ENCODE measurements at regions not wholly inside any gene's neighbourhood (a gene's known extent, or its start where the extent isn't known, plus 50 kb on each side); places are given as distances from the start of the nearest gene placed in this dataset.

DNA sequence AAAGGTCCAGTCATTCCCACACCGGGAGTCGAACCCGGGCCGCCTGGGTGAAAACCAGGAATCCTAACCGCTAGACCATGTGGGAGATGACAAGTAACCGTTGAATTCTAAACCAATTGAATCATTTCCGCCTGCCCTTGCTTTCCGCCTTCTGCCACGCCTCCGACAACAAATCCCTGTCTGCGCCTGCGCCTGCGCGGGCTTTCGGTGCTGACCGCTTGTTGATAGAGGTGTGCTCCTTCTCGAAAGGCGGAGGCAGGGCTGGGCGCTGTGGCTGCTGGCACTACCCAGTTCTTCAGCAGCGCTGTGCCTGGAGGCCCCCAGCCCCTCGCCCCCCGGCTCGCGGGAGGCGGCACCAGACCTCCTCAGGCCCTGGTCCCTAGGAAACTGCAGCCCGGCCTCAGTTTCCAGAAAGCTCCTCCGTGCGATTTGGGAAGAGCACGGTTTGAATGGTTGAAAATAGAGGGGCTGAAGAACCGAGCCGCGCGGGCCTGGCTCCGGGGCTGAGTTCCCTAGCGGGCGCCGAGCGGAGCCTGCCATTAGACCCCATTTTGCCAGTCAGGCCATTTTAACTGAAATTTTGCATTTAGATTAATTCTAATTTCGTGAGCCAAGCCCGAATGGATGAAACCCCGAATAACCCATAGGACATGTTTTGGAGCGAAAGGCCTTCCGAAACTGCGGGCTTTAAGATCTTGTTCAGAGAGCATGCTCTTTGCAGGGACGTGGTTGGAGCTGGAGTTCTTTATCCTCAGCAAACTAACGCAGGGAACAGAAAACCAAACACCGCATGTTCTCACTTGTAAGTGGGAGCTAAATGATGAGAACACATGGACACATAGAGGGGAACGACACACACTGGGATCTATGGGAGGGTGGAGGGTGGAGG lies 219.3 kb upstream of the ATP10A start:
- intact Hi-C loops (cut with DNase I): no loop called here
- TF ChIP-seq POLR2A (IDR thresholded peaks at IDR 0.05) (peak; percentile 69), EP300 (IDR thresholded peaks at IDR 0.05) (no peak)
- TF ChIP-seq, protein P1, sequence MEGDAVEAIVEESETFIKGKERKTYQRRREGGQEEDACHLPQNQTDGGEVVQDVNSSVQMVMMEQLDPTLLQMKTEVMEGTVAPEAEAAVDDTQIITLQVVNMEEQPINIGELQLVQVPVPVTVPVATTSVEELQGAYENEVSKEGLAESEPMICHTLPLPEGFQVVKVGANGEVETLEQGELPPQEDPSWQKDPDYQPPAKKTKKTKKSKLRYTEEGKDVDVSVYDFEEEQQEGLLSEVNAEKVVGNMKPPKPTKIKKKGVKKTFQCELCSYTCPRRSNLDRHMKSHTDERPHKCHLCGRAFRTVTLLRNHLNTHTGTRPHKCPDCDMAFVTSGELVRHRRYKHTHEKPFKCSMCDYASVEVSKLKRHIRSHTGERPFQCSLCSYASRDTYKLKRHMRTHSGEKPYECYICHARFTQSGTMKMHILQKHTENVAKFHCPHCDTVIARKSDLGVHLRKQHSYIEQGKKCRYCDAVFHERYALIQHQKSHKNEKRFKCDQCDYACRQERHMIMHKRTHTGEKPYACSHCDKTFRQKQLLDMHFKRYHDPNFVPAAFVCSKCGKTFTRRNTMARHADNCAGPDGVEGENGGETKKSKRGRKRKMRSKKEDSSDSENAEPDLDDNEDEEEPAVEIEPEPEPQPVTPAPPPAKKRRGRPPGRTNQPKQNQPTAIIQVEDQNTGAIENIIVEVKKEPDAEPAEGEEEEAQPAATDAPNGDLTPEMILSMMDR (IDR thresholded peaks at IDR 0.05): peak in 2 of 3 donors; percentile 4 to 33
- Histone ChIP-seq H3K9me3 (no peaks in the 10 kb centered on the region), H3K4me1 (ENCODE audit: insufficient read depth) (peaks cover 2% of the 10 kb centered on the region), H3K27me3 (no peaks in the 10 kb centered on the region), H3K27ac (peak overlapping the region; percentile 92 to 94), H3K4me3 (peak overlapping the region; percentile 56), H3K36me3 (no peaks in the 10 kb centered on the region)
- peak; percentile 94 to 96 (median 96) for DNase-seq
- WGBS, 3 donors: 0 to 1% (median 0%) methylated on average over 46 to 48 of the region's 48 CpGs

DNA sequence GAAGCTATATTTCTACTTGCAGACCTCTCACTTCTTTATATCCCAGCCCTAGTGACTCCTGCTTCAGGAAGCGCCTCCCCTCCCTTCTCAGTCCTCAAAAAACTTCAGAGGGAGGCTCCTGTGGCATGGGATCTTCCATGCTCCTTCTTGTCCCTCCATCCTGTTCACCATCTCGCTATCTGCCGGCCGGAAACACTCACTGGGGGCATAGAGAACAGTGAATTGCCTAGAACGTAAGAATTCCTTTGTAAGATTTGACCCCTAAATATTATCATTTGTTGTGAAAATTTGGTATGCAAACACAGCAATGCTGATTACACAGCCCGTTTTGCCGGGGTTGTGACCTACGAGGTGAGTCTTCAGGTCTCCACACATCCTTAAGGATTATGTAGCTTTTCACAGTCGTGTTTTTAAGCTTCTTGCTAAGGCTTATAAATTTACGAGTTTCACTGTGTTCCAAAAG lies 218.7 kb upstream of the ATP10A start:
- intact Hi-C loops (cut with DNase I): no loop called here
- Histone ChIP-seq H3K27ac (peak overlapping the region in 1 of 2 donors; percentile 11), H3K4me3 (no peak overlapping the region), H3K27me3 (no peaks in the 10 kb centered on the region), H3K36me3 (no peaks in the 10 kb centered on the region), H3K9me3 (no peaks in the 10 kb centered on the region), H3K4me1 (ENCODE audit: insufficient read depth) (peaks cover 2% of the 10 kb centered on the region)
- peak in 1 of 5 donors; percentile 26 for DNase-seq
- TF ChIP-seq POLR2A (IDR thresholded peaks at IDR 0.05): no peak
- TF ChIP-seq EP300 (IDR thresholded peaks at IDR 0.05): no peak
- TF ChIP-seq, protein P1 (IDR thresholded peaks at IDR 0.05): no peak
- whole genome bisulfite sequencing, 3 donors: 12 to 20% (median 12%) methylated on average over 10 of the region's 10 CpGs

DNA sequence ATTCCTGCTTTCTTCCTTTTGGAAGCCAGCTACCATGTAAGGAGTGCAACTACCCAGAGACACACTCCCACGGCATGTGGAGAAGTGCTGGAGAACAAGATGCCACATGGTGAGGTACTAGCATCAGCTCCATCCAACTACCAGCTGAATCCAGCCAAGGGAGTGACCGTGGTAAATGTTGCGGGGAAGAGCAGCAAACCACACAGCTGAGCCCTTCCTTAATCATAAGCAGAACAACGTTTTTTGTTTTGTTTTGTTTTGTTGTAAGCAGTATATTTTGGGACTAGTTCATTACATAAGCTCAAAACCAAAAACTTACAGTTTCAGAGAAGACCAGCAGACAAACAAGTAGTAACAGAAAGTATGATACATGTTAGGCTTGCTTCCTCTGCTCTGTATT lies 212.6 kb upstream of the ATP10A start:
- Histone ChIP-seq H3K4me3 (no peak overlapping the region), H3K4me1 (ENCODE audit: insufficient read depth) (no peaks in the 10 kb centered on the region), H3K36me3 (no peaks in the 10 kb centered on the region), H3K27me3 (no peaks in the 10 kb centered on the region), H3K9me3 (no peaks in the 10 kb centered on the region), H3K27ac (no peak overlapping the region)
- WGBS, 3 donors: 67 to 69% (median 68%) methylated on average over 4 of the region's 4 CpGs
- intact Hi-C loops (cut with DNase I): no loop called here
- no peak for DNase-seq
- TF ChIP-seq EP300 (IDR thresholded peaks at IDR 0.05) (no peak), POLR2A (IDR thresholded peaks at IDR 0.05) (no peak)
- TF ChIP-seq, protein P1 (IDR thresholded peaks at IDR 0.05): no peak

DNA sequence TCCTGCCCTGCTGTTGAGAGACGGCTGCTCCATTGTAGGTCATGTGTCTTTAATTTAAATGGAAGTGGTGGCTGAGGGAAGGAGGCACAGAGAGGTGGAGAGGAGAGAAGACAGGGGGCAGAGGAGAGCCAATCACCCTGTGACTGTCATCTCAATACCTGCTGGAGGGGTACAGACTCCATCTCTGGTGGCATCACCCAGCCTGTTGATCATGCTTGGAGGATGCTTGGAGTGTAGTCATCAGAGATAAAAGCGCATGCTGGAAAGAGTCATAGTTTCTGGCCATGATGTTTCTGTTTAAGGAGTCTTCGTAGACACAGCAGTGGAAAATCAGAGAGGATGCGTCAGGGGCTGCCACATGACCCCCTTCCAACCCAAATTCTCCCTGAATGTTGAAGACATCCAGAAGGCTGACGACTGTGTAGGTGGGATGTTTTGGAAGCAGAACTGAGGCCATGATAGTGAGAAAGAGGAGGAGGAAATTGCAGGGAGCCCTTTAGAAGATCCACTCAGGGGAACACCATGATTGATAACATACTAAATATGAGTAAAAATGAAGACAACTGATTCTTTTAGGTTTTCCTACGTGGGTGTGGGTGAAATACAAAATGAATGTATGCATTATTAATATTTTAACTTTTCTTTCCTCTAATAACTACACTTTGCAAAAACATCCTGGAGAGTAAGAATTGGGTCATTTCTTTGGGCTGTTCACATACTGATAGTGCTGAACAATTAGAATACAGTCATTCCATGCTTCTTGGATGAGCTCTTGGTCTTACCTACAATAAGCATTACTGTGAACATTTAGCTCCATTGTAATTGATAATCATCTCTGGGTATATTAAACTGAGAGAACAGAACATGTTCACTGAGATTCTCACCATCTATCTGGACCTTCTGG lies 210.6 kb upstream of the ATP10A start:
- H3K4me1 ChIP-seq (ENCODE audit: insufficient read depth): no peaks in the 10 kb centered on the region
- TF ChIP-seq POLR2A (IDR thresholded peaks at IDR 0.05) (no peak), EP300 (IDR thresholded peaks at IDR 0.05) (no peak)
- TF ChIP-seq, protein P1 (IDR thresholded peaks at IDR 0.05): no peak
- H3K4me3 ChIP-seq: no peak overlapping the region
- H3K36me3 ChIP-seq: no peaks in the 10 kb centered on the region
- DNase-seq: no peak
- H3K27ac ChIP-seq: no peak overlapping the region
- intact Hi-C loops (cut with DNase I): no loop called here
- 51 to 58% (median 56%) methylated on average over 6 of the region's 6 CpGs for WGBS, 3 donors
- no peaks in the 10 kb centered on the region for H3K27me3 ChIP-seq
- H3K9me3 ChIP-seq: no peaks in the 10 kb centered on the region
